Stomach smooth muscle (tissue), 2 donors: ENCODE measurements at regions not wholly inside any gene's neighbourhood (a gene's known extent, or its start where the extent isn't known, plus 50 kb on each side); places are given as distances from the start of the nearest gene placed in this dataset.

Experiments used
- H3K27ac ChIP-seq: one replicate; pipeline ENCODE4 v1.7.0; 2013; ENCODE audit warnings: mild to moderate bottlenecking, low read length, inconsistent platforms
- H3K27me3 ChIP-seq, 2 donors: one replicate each; pipeline ENCODE4 v1.7.0; 2013; ENCODE audit warnings: low read length in 2 of 2; ENCODE audit not compliant: insufficient read depth in 2 of 2, control insufficient read depth in 1 of 2
- H3K36me3 ChIP-seq, 2 donors: one replicate each; pipeline ENCODE4 v1.7.0; 2013; ENCODE audit warnings: low read length in 2 of 2; ENCODE audit not compliant: control insufficient read depth in 2 of 2, insufficient read depth in 2 of 2
- H3K4me1 ChIP-seq: one replicate; pipeline ENCODE4 v1.7.0; 2013; ENCODE audit warnings: low read length; ENCODE audit not compliant: control insufficient read depth, insufficient read depth
- H3K4me3 ChIP-seq, 2 donors: one replicate each; pipeline ENCODE4 v1.7.0; 2013; ENCODE audit warnings: low read length in 2 of 2
- H3K9ac ChIP-seq, 2 donors: one replicate each; pipeline ENCODE4 v1.7.0; 2013; ENCODE audit warnings: low read length in 2 of 2, mild to moderate bottlenecking in 1 of 2
- H3K9me3 ChIP-seq, 2 donors: one replicate each; pipeline ENCODE4 v1.7.0; 2013; ENCODE audit warnings: low read length in 2 of 2; ENCODE audit not compliant: control insufficient read depth in 2 of 2
- donor health status: healthy.
- donor health status: Pancreatic carcinoma.

- H3K27ac ChIP-seq = no peak overlapping the region
Observed at GRCh38 chr2:18487106-18487913, 73.1 kb downstream of the RDH14 start.

GRCh38 chr2:18484625-18485024 lies 75.8 kb downstream of the RDH14 start:
- Histone ChIP-seq H3K27ac (no peak overlapping the region), H3K4me3 (no peak overlapping the region)

More at GRCh38 chr2:18487106-18487913, 73.1 kb downstream of the RDH14 start:
- H3K36me3 ChIP-seq = no peaks in the 10 kb centered on the region
- no peaks in the 10 kb centered on the region for H3K27me3 ChIP-seq
- no peaks in the 10 kb centered on the region for H3K4me1 ChIP-seq
- no peaks in the 10 kb centered on the region for H3K9me3 ChIP-seq
- no peak overlapping the region for H3K4me3 ChIP-seq
- no peak overlapping the region for H3K9ac ChIP-seq

GRCh38 chr2:18483896-18484295 lies 76.6 kb downstream of the RDH14 start:
- Histone ChIP-seq H3K36me3 (no peaks in the 10 kb centered on the region), H3K4me1 (peaks cover 4% of the 10 kb centered on the region), H3K9ac (no peak overlapping the region), H3K9me3 (no peaks in the 10 kb centered on the region), H3K27ac (no peak overlapping the region), H3K4me3 (no peak overlapping the region), H3K27me3 (no peaks in the 10 kb centered on the region)

More at GRCh38 chr2:18484625-18485024, 75.8 kb downstream of the RDH14 start:
- no peaks in the 10 kb centered on the region for H3K27me3 ChIP-seq
- H3K4me1 ChIP-seq = peaks cover 4% of the 10 kb centered on the region
- no peaks in the 10 kb centered on the region for H3K9me3 ChIP-seq
- no peaks in the 10 kb centered on the region for H3K36me3 ChIP-seq
- no peak overlapping the region for H3K9ac ChIP-seq

- no peaks in the 10 kb centered on the region for H3K9me3 ChIP-seq
- H3K27ac ChIP-seq = no peak overlapping the region
Observed at GRCh38 chr2:18482666-18483065, 77.8 kb downstream of the RDH14 start.

GRCh38 chr2:18479947-18480369 lies 80.5 kb downstream of the RDH14 start:
- Histone ChIP-seq H3K4me1 (peaks cover 4% of the 10 kb centered on the region), H3K9ac (no peak overlapping the region), H3K27ac (no peak overlapping the region), H3K4me3 (peak overlapping the region in 1 of 2 donors; percentile 1), H3K36me3 (no peaks in the 10 kb centered on the region), H3K27me3 (no peaks in the 10 kb centered on the region), H3K9me3 (no peaks in the 10 kb centered on the region)

More at GRCh38 chr2:18482666-18483065, 77.8 kb downstream of the RDH14 start:
- H3K27me3 ChIP-seq = no peaks in the 10 kb centered on the region
- no peaks in the 10 kb centered on the region for H3K36me3 ChIP-seq
- no peak overlapping the region for H3K9ac ChIP-seq
- no peak overlapping the region for H3K4me3 ChIP-seq
- H3K4me1 ChIP-seq = peaks cover 4% of the 10 kb centered on the region

GRCh38 chr2:18477293-18477692 lies 83.2 kb downstream of the RDH14 start:
- H3K9me3 ChIP-seq = no peaks in the 10 kb centered on the region
- H3K27ac ChIP-seq = no peak overlapping the region
- no peaks in the 10 kb centered on the region for H3K27me3 ChIP-seq
- no peak overlapping the region for H3K4me3 ChIP-seq
- H3K4me1 ChIP-seq = peaks cover 20% of the 10 kb centered on the region
- no peaks in the 10 kb centered on the region for H3K36me3 ChIP-seq
- H3K9ac ChIP-seq = no peak overlapping the region

- Histone ChIP-seq H3K4me1 (peaks cover 20% of the 10 kb centered on the region), H3K27me3 (no peaks in the 10 kb centered on the region), H3K27ac (no peak overlapping the region), H3K9me3 (no peaks in the 10 kb centered on the region), H3K36me3 (no peaks in the 10 kb centered on the region), H3K4me3 (no peak overlapping the region), H3K9ac (no peak overlapping the region)
Observed at GRCh38 chr2:18476484-18476883, 84.0 kb downstream of the RDH14 start.

- Histone ChIP-seq H3K9ac (no peak overlapping the region), H3K36me3 (no peaks in the 10 kb centered on the region), H3K4me3 (no peak overlapping the region), H3K9me3 (no peaks in the 10 kb centered on the region), H3K4me1 (peaks cover 20% of the 10 kb centered on the region), H3K27me3 (no peaks in the 10 kb centered on the region), H3K27ac (no peak overlapping the region)
Observed at GRCh38 chr2:18475884-18476283, 84.6 kb downstream of the RDH14 start.

GRCh38 chr2:18474700-18475099 lies 85.8 kb downstream of the RDH14 start:
- peaks cover 16% of the 10 kb centered on the region for H3K4me1 ChIP-seq
- H3K27me3 ChIP-seq = no peaks in the 10 kb centered on the region
- H3K4me3 ChIP-seq = no peak overlapping the region
- H3K36me3 ChIP-seq = no peaks in the 10 kb centered on the region
- no peaks in the 10 kb centered on the region for H3K9me3 ChIP-seq
- H3K9ac ChIP-seq = no peak overlapping the region
- no peak overlapping the region for H3K27ac ChIP-seq

GRCh38 chr2:18473241-18474181 lies 86.9 kb downstream of the RDH14 start:
- Histone ChIP-seq H3K36me3 (no peaks in the 10 kb centered on the region), H3K9ac (no peak overlapping the region), H3K4me3 (no peak overlapping the region), H3K4me1 (peaks cover 16% of the 10 kb centered on the region), H3K27me3 (no peaks in the 10 kb centered on the region), H3K9me3 (no peaks in the 10 kb centered on the region), H3K27ac (no peak overlapping the region)
